ENCODE measurements at regions not wholly inside any gene's neighbourhood (a gene's known extent, or its start where the extent isn't known, plus 50 kb on each side); places are given as distances from the start of the nearest gene placed in this dataset.

- TF ChIP-seq MYC (IDR thresholded peaks at IDR 0.05; ENCODE audit: low read depth, low read length) (no peak), POLR2A (IDR thresholded peaks at IDR 0.05; ENCODE audit: extremely low read depth, insufficient read length) (no peak), CTCF (IDR thresholded peaks at IDR 0.05; ENCODE audit: low read depth, low read length) (no peak), MAX (IDR thresholded peaks at IDR 0.05; ENCODE audit: low read depth, low read length) (no peak)
- H3K4me3 ChIP-seq (ENCODE audit: low read depth, low read length) = no peak overlapping the region
- no peak for DNase-seq (ENCODE audit: low read depth)
These were observed 494.5 kb upstream of the MAP2 start for GRCh38 chr2:208929139-208929864.

- no peak for TF ChIP-seq CTCF (IDR thresholded peaks at IDR 0.05; ENCODE audit: low read depth, low read length)
- TF ChIP-seq MYC (IDR thresholded peaks at IDR 0.05; ENCODE audit: low read depth, low read length) = no peak
- no peak for TF ChIP-seq POLR2A (IDR thresholded peaks at IDR 0.05; ENCODE audit: extremely low read depth, insufficient read length)
- no peak for TF ChIP-seq MAX (IDR thresholded peaks at IDR 0.05; ENCODE audit: low read depth, low read length)
- no peak overlapping the region for H3K4me3 ChIP-seq (ENCODE audit: low read depth, low read length)
- no peak for DNase-seq (ENCODE audit: low read depth)
These were observed 493.9 kb upstream of the MAP2 start for GRCh38 chr2:208929894-208930427.

- DNase-seq (ENCODE audit: low read depth) = no peak
- no peak overlapping the region for H3K4me3 ChIP-seq (ENCODE audit: low read depth, low read length)
- TF ChIP-seq CTCF (IDR thresholded peaks at IDR 0.05; ENCODE audit: low read depth, low read length) = no peak
- no peak for TF ChIP-seq MYC (IDR thresholded peaks at IDR 0.05; ENCODE audit: low read depth, low read length)
- no peak for TF ChIP-seq POLR2A (IDR thresholded peaks at IDR 0.05; ENCODE audit: extremely low read depth, insufficient read length)
- no peak for TF ChIP-seq MAX (IDR thresholded peaks at IDR 0.05; ENCODE audit: low read depth, low read length)
These were observed 488.3 kb upstream of the MAP2 start for GRCh38 chr2:208935531-208935930.

GRCh38 chr2:208937521-208937920 lies 486.3 kb upstream of the MAP2 start:
- TF ChIP-seq MAX (IDR thresholded peaks at IDR 0.05; ENCODE audit: low read depth, low read length) (no peak), MYC (IDR thresholded peaks at IDR 0.05; ENCODE audit: low read depth, low read length) (no peak), POLR2A (IDR thresholded peaks at IDR 0.05; ENCODE audit: extremely low read depth, insufficient read length) (no peak), CTCF (IDR thresholded peaks at IDR 0.05; ENCODE audit: low read depth, low read length) (no peak)
- no peak overlapping the region for H3K4me3 ChIP-seq (ENCODE audit: low read depth, low read length)
- no peak for DNase-seq (ENCODE audit: low read depth)

GRCh38 chr2:208939852-208940251 lies 484.0 kb upstream of the MAP2 start:
- H3K4me3 ChIP-seq (ENCODE audit: low read depth, low read length) = no peak overlapping the region
- no peak for TF ChIP-seq MAX (IDR thresholded peaks at IDR 0.05; ENCODE audit: low read depth, low read length)
- no peak for TF ChIP-seq POLR2A (IDR thresholded peaks at IDR 0.05; ENCODE audit: extremely low read depth, insufficient read length)
- TF ChIP-seq MYC (IDR thresholded peaks at IDR 0.05; ENCODE audit: low read depth, low read length) = no peak
- no peak for TF ChIP-seq CTCF (IDR thresholded peaks at IDR 0.05; ENCODE audit: low read depth, low read length)
- no peak for DNase-seq (ENCODE audit: low read depth)

Data from NB4 (cell line).